Left ventricle myocardium inferior (tissue), 1 donor: ENCODE measurements at regions not wholly inside any gene's neighbourhood (a gene's known extent, or its start where the extent isn't known, plus 50 kb on each side); places are given as distances from the start of the nearest gene placed in this dataset.

Experiments
- DNase-seq: peaks from one replicate; pipeline ENCODE4 v3.0.0-alpha.2; 2020
- H3K27ac ChIP-seq: fragments of 200-600 bp; replicated peaks from 2 replicates; pipeline ENCODE4 v1.8.0; 2021
- H3K27me3 ChIP-seq: fragments of 200-600 bp; 2 replicates; pipeline ENCODE4 v1.8.0; 2021; ENCODE audit warnings: low read depth
- H3K36me3 ChIP-seq: fragments of 200-600 bp; 2 replicates; pipeline ENCODE4 v1.8.0; 2021
- H3K4me1 ChIP-seq: fragments of 200-600 bp; 2 replicates; pipeline ENCODE4 v1.8.0; 2021
- H3K4me3 ChIP-seq: fragments of 200-600 bp; 2 replicates; pipeline ENCODE4 v1.8.0; 2021; ENCODE audit warnings: mild to moderate bottlenecking, moderate library complexity
- H3K9me3 ChIP-seq: fragments of 200-600 bp; replicated peaks from 2 replicates; pipeline ENCODE4 v1.8.0; 2021
- intact Hi-C: fragments of 100-400 bp; cut with micrococcal nuclease; formaldehyde crosslinking; loops from one replicate; pipeline ENCODE4 v1.11.0; 2022
- TF ChIP-seq, protein P1 (sequence below): fragments of 200-600 bp; IDR thresholded peaks from 2 replicates; pipeline ENCODE4 v1.8.0; 2021; ENCODE audit warnings: antibody characterized with exemption, mild to moderate bottlenecking, borderline replicate concordance
- donor health status: DM: no; HTN: yes; CAD: no; lungs with severe emphysema.

DNA sequence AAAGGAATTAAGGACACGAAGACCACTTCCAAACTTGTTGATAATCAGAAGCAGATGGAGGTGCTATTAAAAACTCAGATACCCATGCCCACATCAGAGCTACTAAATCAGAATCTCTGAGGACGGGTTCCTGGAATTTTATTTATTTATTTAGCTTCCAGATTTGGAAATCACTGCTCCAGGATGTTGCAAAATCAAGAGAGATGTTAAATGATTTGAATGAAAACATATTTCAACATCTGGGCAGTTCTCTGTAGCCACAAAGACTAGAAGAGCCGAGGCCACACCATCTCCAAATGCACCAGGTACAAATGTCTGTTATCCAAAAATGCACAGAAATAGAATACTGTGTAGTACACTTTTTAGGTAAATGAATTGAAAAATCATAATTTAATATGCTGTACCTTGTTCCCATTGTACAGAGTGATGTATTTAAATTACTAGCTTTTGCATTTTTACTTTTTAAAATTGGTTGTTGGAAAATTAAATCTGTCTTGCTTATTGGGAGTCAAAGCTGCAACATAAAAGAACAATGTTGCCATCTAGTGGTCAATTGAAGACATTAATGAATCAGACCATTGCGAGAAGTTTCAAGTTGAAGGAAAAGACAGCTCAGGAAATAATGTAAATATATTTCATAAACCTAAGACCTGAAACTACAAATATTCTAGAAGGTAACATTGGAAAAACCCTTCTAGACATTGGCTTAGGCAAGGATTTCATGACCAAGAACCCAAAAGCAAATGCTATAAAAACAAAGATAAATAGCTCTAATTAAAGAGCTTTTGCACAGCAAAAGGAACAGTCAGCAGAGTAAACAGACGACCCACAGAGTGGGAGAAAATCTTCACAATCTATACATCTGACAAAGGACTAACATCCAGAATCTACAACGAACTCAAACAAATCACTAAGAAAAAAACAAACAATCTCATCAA lies 151.3 kb upstream of the TTC29 start:
- Histone ChIP-seq H3K4me3 (no peak overlapping the region), H3K4me1 (no peaks in the 10 kb centered on the region), H3K27ac (no peak overlapping the region), H3K36me3 (no peaks in the 10 kb centered on the region), H3K9me3 (no peaks in the 10 kb centered on the region), H3K27me3 (no peaks in the 10 kb centered on the region)
- TF ChIP-seq, protein P1, sequence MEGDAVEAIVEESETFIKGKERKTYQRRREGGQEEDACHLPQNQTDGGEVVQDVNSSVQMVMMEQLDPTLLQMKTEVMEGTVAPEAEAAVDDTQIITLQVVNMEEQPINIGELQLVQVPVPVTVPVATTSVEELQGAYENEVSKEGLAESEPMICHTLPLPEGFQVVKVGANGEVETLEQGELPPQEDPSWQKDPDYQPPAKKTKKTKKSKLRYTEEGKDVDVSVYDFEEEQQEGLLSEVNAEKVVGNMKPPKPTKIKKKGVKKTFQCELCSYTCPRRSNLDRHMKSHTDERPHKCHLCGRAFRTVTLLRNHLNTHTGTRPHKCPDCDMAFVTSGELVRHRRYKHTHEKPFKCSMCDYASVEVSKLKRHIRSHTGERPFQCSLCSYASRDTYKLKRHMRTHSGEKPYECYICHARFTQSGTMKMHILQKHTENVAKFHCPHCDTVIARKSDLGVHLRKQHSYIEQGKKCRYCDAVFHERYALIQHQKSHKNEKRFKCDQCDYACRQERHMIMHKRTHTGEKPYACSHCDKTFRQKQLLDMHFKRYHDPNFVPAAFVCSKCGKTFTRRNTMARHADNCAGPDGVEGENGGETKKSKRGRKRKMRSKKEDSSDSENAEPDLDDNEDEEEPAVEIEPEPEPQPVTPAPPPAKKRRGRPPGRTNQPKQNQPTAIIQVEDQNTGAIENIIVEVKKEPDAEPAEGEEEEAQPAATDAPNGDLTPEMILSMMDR = peak; percentile 78
- DNase-seq = no peak
- intact Hi-C loops = loop anchor here (5.0 kb wide), 1 partner anchor 80 kb away; no protein-coding TSS in a partner anchor

DNA sequence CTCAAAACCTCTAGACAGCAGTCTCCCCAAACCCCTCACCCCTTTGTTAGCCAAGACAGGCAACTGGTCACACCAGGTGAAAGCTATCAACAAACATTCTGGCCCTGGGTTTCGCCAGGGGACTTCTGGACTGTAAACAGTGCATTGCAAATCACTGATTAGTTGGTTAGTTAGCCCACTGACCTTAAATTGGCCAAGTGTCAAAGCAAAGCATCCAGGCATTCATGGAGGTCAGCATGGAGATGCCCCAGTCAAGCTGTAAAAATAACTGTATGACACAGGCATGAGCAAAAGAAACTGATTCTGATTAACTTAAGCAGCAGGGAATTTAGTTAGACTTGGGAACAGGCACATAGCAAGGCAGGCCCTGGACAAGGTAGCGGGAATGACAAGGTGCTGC lies 156.0 kb upstream of the TTC29 start:
- Histone ChIP-seq H3K27me3 (no peaks in the 10 kb centered on the region), H3K27ac (no peak overlapping the region), H3K36me3 (no peaks in the 10 kb centered on the region), H3K4me3 (no peak overlapping the region), H3K9me3 (no peaks in the 10 kb centered on the region), H3K4me1 (peaks cover 22% of the 10 kb centered on the region)
- intact Hi-C loops = loop anchor here (10.0 kb wide), 1 partner anchor 493 kb away; no protein-coding TSS in a partner anchor
- TF ChIP-seq, protein P1 = no peak
- DNase-seq = no peak

DNA sequence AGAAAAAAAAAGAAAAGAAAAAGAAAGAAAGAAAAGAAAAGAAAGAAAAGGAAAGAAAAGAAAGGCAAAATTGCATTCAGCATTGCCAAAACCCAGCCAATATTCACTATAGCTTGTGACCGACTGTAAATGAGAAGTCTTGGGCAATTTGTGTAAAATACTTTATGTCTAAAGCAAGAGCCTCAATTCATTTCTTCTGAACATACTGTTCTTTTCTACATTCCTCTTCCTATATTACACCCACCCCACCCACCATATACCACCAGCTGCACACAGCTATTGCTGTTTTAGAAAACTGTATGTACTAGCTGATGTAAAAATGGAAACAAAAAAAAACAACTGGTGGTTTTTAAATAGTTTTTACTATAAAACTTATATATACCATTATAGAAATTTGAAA lies 156.9 kb upstream of the TTC29 start:
- Histone ChIP-seq H3K4me1 (peaks cover 22% of the 10 kb centered on the region), H3K27ac (no peak overlapping the region), H3K27me3 (no peaks in the 10 kb centered on the region), H3K4me3 (no peak overlapping the region), H3K9me3 (no peaks in the 10 kb centered on the region), H3K36me3 (no peaks in the 10 kb centered on the region)
- no peak for DNase-seq
- TF ChIP-seq, protein P1 = no peak
- intact Hi-C loops = loop anchor here (10.0 kb wide), 1 partner anchor 492 kb away; no protein-coding TSS in a partner anchor

DNA sequence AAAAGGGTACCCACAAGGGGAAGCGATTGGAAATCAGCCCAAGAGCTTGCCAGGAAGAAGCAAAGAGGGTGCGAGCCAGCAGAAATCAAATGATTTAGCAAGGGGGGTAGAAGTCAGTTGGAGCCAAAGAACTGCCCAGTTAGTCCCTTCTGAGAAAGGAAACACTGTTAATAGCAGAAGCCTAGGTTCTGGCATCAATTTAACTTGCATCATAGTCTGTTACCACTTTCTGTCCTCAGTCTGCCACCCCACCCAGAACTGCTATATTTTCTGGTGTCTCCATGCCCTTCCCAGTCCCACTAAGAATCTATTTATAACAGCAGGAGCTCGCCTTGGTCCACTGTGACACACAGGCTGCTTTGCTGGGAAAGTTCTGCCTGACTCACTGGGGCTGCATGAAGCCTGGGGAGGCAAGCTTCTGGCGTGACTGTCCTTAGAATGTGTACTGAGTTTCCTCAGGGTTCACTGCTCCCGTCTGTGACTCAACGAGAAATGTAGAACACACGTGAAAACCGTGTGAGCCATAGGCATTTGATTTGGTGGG lies 157.8 kb upstream of the TTC29 start:
- Histone ChIP-seq H3K4me3 (no peak overlapping the region), H3K9me3 (no peaks in the 10 kb centered on the region), H3K27ac (peak overlapping the region; percentile 65), H3K4me1 (peaks cover 22% of the 10 kb centered on the region), H3K27me3 (no peaks in the 10 kb centered on the region), H3K36me3 (no peaks in the 10 kb centered on the region)
- intact Hi-C loops = loop anchor here (10.0 kb wide), 1 partner anchor 491 kb away; no protein-coding TSS in a partner anchor
- no peak for DNase-seq
- TF ChIP-seq, protein P1 = no peak

DNA sequence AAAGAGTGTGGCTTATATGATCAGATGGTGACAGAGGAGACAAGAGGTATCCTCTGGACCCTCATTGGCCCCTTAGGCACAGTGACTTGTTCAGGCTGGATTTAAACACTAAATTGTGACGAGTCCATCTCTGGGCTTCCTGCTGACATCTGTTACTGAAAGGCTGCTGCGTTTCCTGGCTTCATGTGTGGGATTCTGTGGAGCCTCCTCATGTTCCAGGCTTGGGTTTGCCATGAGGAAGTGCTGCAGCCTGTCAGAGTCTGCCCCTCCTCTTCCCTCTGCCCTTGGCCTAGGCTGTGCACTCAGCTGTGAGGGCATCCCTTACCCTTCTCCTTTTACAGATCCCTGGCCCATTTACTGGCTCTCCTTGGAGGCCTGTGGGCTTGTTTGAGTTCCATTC lies 159.1 kb upstream of the TTC29 start:
- intact Hi-C loops = loop anchor here (10.0 kb wide), 1 partner anchor 490 kb away; no protein-coding TSS in a partner anchor
- TF ChIP-seq, protein P1 = no peak

More for the DNA sequence above, 159.1 kb upstream of the TTC29 start:
- Histone ChIP-seq H3K4me3 (no peak overlapping the region), H3K36me3 (no peaks in the 10 kb centered on the region), H3K27me3 (no peaks in the 10 kb centered on the region), H3K9me3 (no peaks in the 10 kb centered on the region), H3K4me1 (peaks cover 22% of the 10 kb centered on the region), H3K27ac (no peak overlapping the region)
- DNase-seq = no peak
